ENCODE measurements at regions not wholly inside any gene's neighbourhood (a gene's known extent, or its start where the extent isn't known, plus 50 kb on each side); places are given as distances from the start of the nearest gene placed in this dataset.

GRCh38 chr4:87738483-87738882 lies 60.9 kb upstream of the IBSP start (continued):
- no peak for TF ChIP-seq HDAC2 (IDR thresholded peaks at IDR 0.05; ENCODE audit: borderline replicate concordance in 1 of 2, low read depth in 2 of 2, low read length in 2 of 2)
- no peak for TF ChIP-seq CTBP2 (IDR thresholded peaks at IDR 0.05; ENCODE audit: borderline replicate concordance, insufficient read depth, insufficient read length, low read length)

All from H1 (cell line).